ENCODE measurements at regions not wholly inside any gene's neighbourhood (a gene's known extent, or its start where the extent isn't known, plus 50 kb on each side); places are given as distances from the start of the nearest gene placed in this dataset.

DNA sequence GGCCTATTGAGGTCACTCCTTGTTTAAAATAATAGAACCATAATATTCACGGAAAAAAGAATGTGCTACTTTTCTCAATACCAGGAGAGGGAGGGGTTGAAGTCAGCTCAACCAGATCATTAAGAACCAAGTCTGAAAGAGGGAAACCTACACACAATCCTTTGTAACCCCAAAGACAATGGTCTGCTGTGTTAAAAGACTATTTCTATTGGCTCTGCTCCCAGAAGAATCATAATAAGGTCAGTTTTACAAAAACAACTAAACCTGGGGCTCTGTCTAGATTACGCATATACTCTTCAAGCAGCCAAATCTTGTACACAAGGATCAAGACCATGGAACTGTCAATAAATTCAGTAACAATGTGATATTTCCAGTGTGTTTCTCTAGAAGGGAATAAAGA, 177.2 kb upstream of the CRIM1 start:
- no peaks in the 10 kb centered on the region for H3K4me1 ChIP-seq (ENCODE audit: control insufficient read depth, low read length)
- TF ChIP-seq, protein P1, sequence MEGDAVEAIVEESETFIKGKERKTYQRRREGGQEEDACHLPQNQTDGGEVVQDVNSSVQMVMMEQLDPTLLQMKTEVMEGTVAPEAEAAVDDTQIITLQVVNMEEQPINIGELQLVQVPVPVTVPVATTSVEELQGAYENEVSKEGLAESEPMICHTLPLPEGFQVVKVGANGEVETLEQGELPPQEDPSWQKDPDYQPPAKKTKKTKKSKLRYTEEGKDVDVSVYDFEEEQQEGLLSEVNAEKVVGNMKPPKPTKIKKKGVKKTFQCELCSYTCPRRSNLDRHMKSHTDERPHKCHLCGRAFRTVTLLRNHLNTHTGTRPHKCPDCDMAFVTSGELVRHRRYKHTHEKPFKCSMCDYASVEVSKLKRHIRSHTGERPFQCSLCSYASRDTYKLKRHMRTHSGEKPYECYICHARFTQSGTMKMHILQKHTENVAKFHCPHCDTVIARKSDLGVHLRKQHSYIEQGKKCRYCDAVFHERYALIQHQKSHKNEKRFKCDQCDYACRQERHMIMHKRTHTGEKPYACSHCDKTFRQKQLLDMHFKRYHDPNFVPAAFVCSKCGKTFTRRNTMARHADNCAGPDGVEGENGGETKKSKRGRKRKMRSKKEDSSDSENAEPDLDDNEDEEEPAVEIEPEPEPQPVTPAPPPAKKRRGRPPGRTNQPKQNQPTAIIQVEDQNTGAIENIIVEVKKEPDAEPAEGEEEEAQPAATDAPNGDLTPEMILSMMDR (IDR thresholded peaks at IDR 0.05; ENCODE audit: low read depth, low read length, poor library complexity, severe bottlenecking): no peak
- TF ChIP-seq EZH2phosphoT487 (IDR thresholded peaks at IDR 0.05; ENCODE audit: borderline replicate concordance, low read length): no peak
- no peaks in the 10 kb centered on the region for H3K36me3 ChIP-seq (ENCODE audit: control insufficient read depth, low read length)
- H3K4me2 ChIP-seq (ENCODE audit: low read length): no peak overlapping the region
- H3F3A ChIP-seq (ENCODE audit: control insufficient read depth, insufficient read depth): no peaks in the 10 kb centered on the region
- H4K20me1 ChIP-seq (ENCODE audit: control insufficient read depth, insufficient read depth, low read depth, low read length): no peaks in the 10 kb centered on the region
- H3K27ac ChIP-seq (ENCODE audit: low read depth, low read length): no peak overlapping the region
- no peaks in the 10 kb centered on the region for H3K9me2 ChIP-seq (replicated peaks; ENCODE audit: control insufficient read depth, low read length)
- no peaks in the 10 kb centered on the region for H3K79me2 ChIP-seq (ENCODE audit: control insufficient read depth, low read length)
- H3K27me3 ChIP-seq (ENCODE audit: control insufficient read depth, low read length): no peaks in the 10 kb centered on the region
- H3K9me3 ChIP-seq (ENCODE audit: control insufficient read depth, insufficient read depth, low read length): no peaks in the 10 kb centered on the region
- no peak overlapping the region for H3K4me3 ChIP-seq (ENCODE audit: low read length)

DNA sequence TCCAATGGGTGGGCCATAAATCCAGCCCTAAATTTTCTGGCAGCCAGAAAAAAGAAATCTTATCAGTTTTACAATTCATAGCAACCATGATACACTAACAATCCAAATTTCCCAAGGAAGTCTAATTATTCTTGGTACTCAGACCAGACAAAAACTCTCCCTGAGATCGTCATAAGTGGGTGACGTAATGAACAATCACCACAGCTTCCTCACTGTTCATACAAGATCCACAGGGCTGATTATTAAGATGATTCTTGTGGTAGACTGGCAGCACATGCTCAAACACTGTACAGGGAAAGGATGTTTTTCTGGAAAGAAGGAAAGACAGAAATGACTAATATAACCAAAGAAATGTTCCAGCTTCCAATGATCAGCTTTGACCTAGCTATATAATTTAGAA, 178.3 kb upstream of the CRIM1 start:
- no peak overlapping the region for H3K4me2 ChIP-seq (ENCODE audit: low read length)
- no peak overlapping the region for H3K27ac ChIP-seq (ENCODE audit: low read depth, low read length)
- H4K20me1 ChIP-seq (ENCODE audit: control insufficient read depth, insufficient read depth, low read depth, low read length): no peaks in the 10 kb centered on the region
- H3F3A ChIP-seq (ENCODE audit: control insufficient read depth, insufficient read depth): no peaks in the 10 kb centered on the region
- no peaks in the 10 kb centered on the region for H3K9me2 ChIP-seq (replicated peaks; ENCODE audit: control insufficient read depth, low read length)
- no peaks in the 10 kb centered on the region for H3K27me3 ChIP-seq (ENCODE audit: control insufficient read depth, low read length)
- no peak overlapping the region for H3K4me3 ChIP-seq (ENCODE audit: low read length)
- H3K36me3 ChIP-seq (ENCODE audit: control insufficient read depth, low read length): no peaks in the 10 kb centered on the region
- no peaks in the 10 kb centered on the region for H3K4me1 ChIP-seq (ENCODE audit: control insufficient read depth, low read length)
- no peaks in the 10 kb centered on the region for H3K79me2 ChIP-seq (ENCODE audit: control insufficient read depth, low read length)
- H3K9me3 ChIP-seq (ENCODE audit: control insufficient read depth, insufficient read depth, low read length): no peaks in the 10 kb centered on the region
- no peak for TF ChIP-seq EZH2phosphoT487 (IDR thresholded peaks at IDR 0.05; ENCODE audit: borderline replicate concordance, low read length)
- TF ChIP-seq, protein P1 (IDR thresholded peaks at IDR 0.05; ENCODE audit: low read depth, low read length, poor library complexity, severe bottlenecking): no peak

DNA sequence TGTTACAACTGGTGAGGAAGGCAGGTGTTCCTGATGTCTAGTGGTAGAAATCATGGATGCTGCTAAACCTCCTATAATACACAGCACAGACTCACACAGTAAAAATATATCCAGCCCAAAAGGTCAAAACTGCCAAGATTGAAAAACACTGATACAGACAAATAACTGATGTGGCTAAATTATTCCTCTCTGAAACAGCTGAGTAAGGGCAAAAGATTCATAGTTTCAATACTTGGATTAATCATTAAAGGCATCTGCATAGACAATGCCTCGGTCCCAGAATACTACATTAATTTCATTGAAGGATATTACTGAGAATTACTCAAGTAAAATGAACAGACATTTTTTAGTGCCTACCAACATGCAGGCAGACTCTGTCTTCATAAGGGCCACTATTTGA, 180.7 kb upstream of the CRIM1 start:
- no peak overlapping the region for H3K27ac ChIP-seq (ENCODE audit: low read depth, low read length)
- H3F3A ChIP-seq (ENCODE audit: control insufficient read depth, insufficient read depth): no peaks in the 10 kb centered on the region
- TF ChIP-seq EZH2phosphoT487 (IDR thresholded peaks at IDR 0.05; ENCODE audit: borderline replicate concordance, low read length): no peak
- TF ChIP-seq, protein P1 (IDR thresholded peaks at IDR 0.05; ENCODE audit: low read depth, low read length, poor library complexity, severe bottlenecking): no peak
- no peaks in the 10 kb centered on the region for H3K4me1 ChIP-seq (ENCODE audit: control insufficient read depth, low read length)
- no peaks in the 10 kb centered on the region for H3K9me2 ChIP-seq (replicated peaks; ENCODE audit: control insufficient read depth, low read length)
- no peaks in the 10 kb centered on the region for H3K27me3 ChIP-seq (ENCODE audit: control insufficient read depth, low read length)
- H3K4me3 ChIP-seq (ENCODE audit: low read length): no peak overlapping the region
- no peaks in the 10 kb centered on the region for H4K20me1 ChIP-seq (ENCODE audit: control insufficient read depth, insufficient read depth, low read depth, low read length)
- no peaks in the 10 kb centered on the region for H3K79me2 ChIP-seq (ENCODE audit: control insufficient read depth, low read length)
- no peaks in the 10 kb centered on the region for H3K9me3 ChIP-seq (ENCODE audit: control insufficient read depth, insufficient read depth, low read length)
- no peak overlapping the region for H3K4me2 ChIP-seq (ENCODE audit: low read length)
- H3K36me3 ChIP-seq (ENCODE audit: control insufficient read depth, low read length): no peaks in the 10 kb centered on the region
